ENCODE measurements at regions not wholly inside any gene's neighbourhood (a gene's known extent, or its start where the extent isn't known, plus 50 kb on each side); places are given as distances from the start of the nearest gene placed in this dataset.
"Not testable (repeated sequence)": the region's sequence is repeated elsewhere in the genome, so short reads cannot be mapped to it uniquely, and the experiment has no call there.

GRCh38 chr16:16879567-16880251 is 500.8 kb downstream of the NPIPA7 start:
- DNase-seq (ENCODE audit: low spot score), result no peak

- no peak for DNase-seq (ENCODE audit: low spot score)
Observed at GRCh38 chr16:16881814-16882213, 502.9 kb downstream of the NPIPA7 start.

GRCh38 chr16:16882766-16883165 is 503.8 kb downstream of the NPIPA7 start:
- no peak for DNase-seq (ENCODE audit: low spot score)

- no peak for DNase-seq (ENCODE audit: low spot score)
Observed at GRCh38 chr16:16884451-16884850, 505.5 kb downstream of the NPIPA7 start.

GRCh38 chr16:16887193-16887592 is 508.3 kb downstream of the NPIPA7 start:
- DNase-seq (ENCODE audit: low spot score), result no peak

- DNase-seq (ENCODE audit: low spot score), result no peak
Observed at GRCh38 chr16:16890964-16891363, 512.0 kb downstream of the NPIPA7 start.

- DNase-seq (ENCODE audit: low spot score), result no peak
Observed at GRCh38 chr16:16904601-16905000, 525.7 kb downstream of the NPIPA7 start.

- DNase-seq (ENCODE audit: low spot score), result no peak
Observed at GRCh38 chr16:16905850-16906249, 526.9 kb downstream of the NPIPA7 start.

GRCh38 chr16:16907089-16907488 is 528.1 kb downstream of the NPIPA7 start:
- no peak for DNase-seq (ENCODE audit: low spot score)

- DNase-seq (ENCODE audit: low spot score), result no peak
Observed at GRCh38 chr16:16908077-16908476, 529.1 kb downstream of the NPIPA7 start.

GRCh38 chr16:16909126-16909525 is 530.2 kb downstream of the NPIPA7 start:
- no peak for DNase-seq (ENCODE audit: low spot score)

GRCh38 chr16:16910666-16911065 is 531.7 kb downstream of the NPIPA7 start:
- DNase-seq (ENCODE audit: low spot score), result no peak

GRCh38 chr16:16915771-16916170 is 536.8 kb downstream of the NPIPA7 start:
- DNase-seq (ENCODE audit: low spot score), result no peak

- DNase-seq (ENCODE audit: low spot score), result no peak
Observed at GRCh38 chr16:16917191-16917785, 538.3 kb downstream of the NPIPA7 start.

- DNase-seq (ENCODE audit: low spot score), result no peak
Observed at GRCh38 chr16:16923479-16923878, 544.5 kb downstream of the NPIPA7 start.

GRCh38 chr16:16924613-16925012 is 545.7 kb downstream of the NPIPA7 start:
- DNase-seq (ENCODE audit: low spot score), result no peak

- DNase-seq (ENCODE audit: low spot score), result no peak
Observed at GRCh38 chr16:16925432-16925831, 545.3 kb downstream of the XYLT1 start.

GRCh38 chr16:16928532-16929109 is 542.1 kb downstream of the XYLT1 start:
- no peak for DNase-seq (ENCODE audit: low spot score)

GRCh38 chr16:16930309-16931000 is 540.3 kb downstream of the XYLT1 start:
- DNase-seq (ENCODE audit: low spot score), result no peak

GRCh38 chr16:16933861-16934260 is 536.9 kb downstream of the XYLT1 start:
- no peak for DNase-seq (ENCODE audit: low spot score)

- DNase-seq (ENCODE audit: low spot score), result no peak
Observed at GRCh38 chr16:16934660-16935059, 536.1 kb downstream of the XYLT1 start.

GRCh38 chr16:16935909-16936308 is 534.9 kb downstream of the XYLT1 start:
- DNase-seq (ENCODE audit: low spot score), result not testable (repeated sequence)

- no peak for DNase-seq (ENCODE audit: low spot score)
Observed at GRCh38 chr16:16937576-16937975, 533.2 kb downstream of the XYLT1 start.
